Neural cell (in vitro differentiated cells): ENCODE measurements at regions not wholly inside any gene's neighbourhood (a gene's known extent, or its start where the extent isn't known, plus 50 kb on each side); places are given as distances from the start of the nearest gene placed in this dataset.

ENCODE experiments used
- H2AFZ ChIP-seq: fragments of 200-600, 300-800 bp; sonication (generic), shearing (Covaris generic); 2 replicates; pipeline ENCODE4 v1.6.0; 2014; ENCODE audit warnings: low read depth, mild to moderate bottlenecking, antibody characterized with exemption, low read length, moderate library complexity
- H3F3A ChIP-seq: fragments of 200-600 bp; shearing (Covaris generic); 2 replicates; pipeline ENCODE4 v1.6.1; 2016; ENCODE audit warnings: mild to moderate bottlenecking, moderate library complexity, mixed read lengths, antibody characterized with exemption, low read length; ENCODE audit not compliant: insufficient read depth, poor library complexity, severe bottlenecking
- H3K27ac ChIP-seq: fragments of 200-600, 300-800 bp; sonication (generic), shearing (Covaris generic); 2 replicates; pipeline ENCODE4 v1.5.1; 2014; ENCODE audit warnings: mild to moderate bottlenecking, low read length, moderate library complexity
- H3K27me3 ChIP-seq: fragments of 300-800, 200-600 bp; sonication (generic), shearing (Covaris generic); 2 replicates; pipeline ENCODE4 v1.6.0; 2014; ENCODE audit warnings: mild to moderate bottlenecking, low read depth, low read length, moderate library complexity; ENCODE audit not compliant: insufficient read depth
- H3K36me3 ChIP-seq: fragments of 300-800, 200-600 bp; sonication (generic), shearing (Covaris generic); 2 replicates; pipeline ENCODE4 v1.5.1; 2014; ENCODE audit warnings: mild to moderate bottlenecking, antibody characterized with exemption, low read length, moderate library complexity; ENCODE audit not compliant: insufficient read depth
- H3K4me2 ChIP-seq: fragments of 300-800, 200-600 bp; sonication (generic), shearing (Covaris generic); 2 replicates; pipeline ENCODE4 v1.6.0; 2014; ENCODE audit warnings: mild to moderate bottlenecking, low read length
- H3K4me3 ChIP-seq: fragments of 300-800, 200-600 bp; sonication (generic), shearing (Covaris generic); 2 replicates; pipeline ENCODE4 v1.5.1; 2014; ENCODE audit warnings: mild to moderate bottlenecking, low read length, moderate library complexity
- H3K79me2 ChIP-seq: fragments of 200-600 bp; shearing (Covaris generic); replicated peaks from 2 replicates; pipeline ENCODE4 v1.6.0; 2014; ENCODE audit warnings: mild to moderate bottlenecking, low read length, moderate library complexity; ENCODE audit not compliant: insufficient read depth
- H3K9ac ChIP-seq: fragments of 300-800, 200-600 bp; sonication (generic), shearing (Covaris generic); 2 replicates; pipeline ENCODE4 v1.6.1; 2016; ENCODE audit warnings: mild to moderate bottlenecking, low read length, mixed read lengths
- H3K9me2 ChIP-seq: fragments of 200-600 bp; shearing (Covaris generic); 2 replicates; pipeline ENCODE4 v1.6.1; 2016; ENCODE audit warnings: mild to moderate bottlenecking, low read length, mixed read lengths; ENCODE audit not compliant: insufficient read depth
- H3K9me3 ChIP-seq: fragments of 200-600, 300-800 bp; sonication (generic), shearing (Covaris generic); 2 replicates; pipeline ENCODE4 v1.6.1; 2016; ENCODE audit warnings: mild to moderate bottlenecking, mixed run types, low read length, moderate library complexity, mixed read lengths
- H4K20me1 ChIP-seq: fragments of 200-600 bp; shearing (Covaris generic); 2 replicates; pipeline ENCODE4 v1.6.1; 2016; ENCODE audit warnings: mild to moderate bottlenecking, mixed run types; ENCODE audit not compliant: insufficient read depth
- EP300 ChIP-seq: fragments of 450-650 bp; conservative IDR thresholded peaks from 2 replicates; pipeline ENCODE4 v1.6.1; 2014; ENCODE audit warnings: antibody characterized with exemption, mild to moderate bottlenecking, moderate library complexity; ENCODE audit not compliant: poor library complexity, severe bottlenecking
- EZH2 ChIP-seq: fragments of 200-600, 300-800 bp; shearing (Covaris generic), sonication (generic); IDR thresholded peaks from 2 replicates; pipeline ENCODE4 v1.6.1; 2014; ENCODE audit warnings: antibody characterized with exemption, low read length, borderline replicate concordance, mild to moderate bottlenecking; ENCODE audit not compliant: insufficient read depth, poor library complexity, severe bottlenecking
- MXI1 ChIP-seq: fragments of 450-650 bp; conservative IDR thresholded peaks from 2 replicates; pipeline ENCODE4 v1.6.1; 2014; ENCODE audit warnings: antibody characterized with exemption, mild to moderate bottlenecking; ENCODE audit not compliant: poor library complexity, severe bottlenecking
- POLR2AphosphoS5 ChIP-seq: IDR thresholded peaks from 2 replicates; pipeline ENCODE4 v1.6.1; 2012
- RAD21 ChIP-seq: fragments of 450-650 bp; conservative IDR thresholded peaks from 2 replicates; pipeline ENCODE4 v1.6.1; 2014; ENCODE audit warnings: antibody characterized with exemption, mild to moderate bottlenecking, moderate library complexity
- REST ChIP-seq: IDR thresholded peaks from 2 replicates; pipeline ENCODE4 v1.6.1; 2012; ENCODE audit warnings: borderline replicate concordance
- SMC3 ChIP-seq: fragments of 450-650 bp; conservative IDR thresholded peaks from 2 replicates; pipeline ENCODE4 v1.6.1; 2014; ENCODE audit warnings: antibody characterized with exemption, mild to moderate bottlenecking, moderate library complexity; ENCODE audit not compliant: poor library complexity
- TAF1 ChIP-seq: IDR thresholded peaks from 2 replicates; pipeline ENCODE4 v1.6.1; 2012; ENCODE audit warnings: low read depth
- TF ChIP-seq, protein P1 (sequence below): fragments of 450-650 bp; IDR thresholded peaks from 2 replicates; pipeline ENCODE4 v1.5.1; 2014; ENCODE audit warnings: antibody characterized with exemption, mild to moderate bottlenecking, moderate library complexity; ENCODE audit not compliant: poor library complexity, severe bottlenecking

GRCh38 chr2:102078773-102079172 lies 63.8 kb upstream of the IL1R1 start:
- H3K27me3 ChIP-seq = no peaks in the 10 kb centered on the region
- H2AFZ ChIP-seq = no peak overlapping the region
- H3F3A ChIP-seq = no peaks in the 10 kb centered on the region
- H3K9me3 ChIP-seq = no peaks in the 10 kb centered on the region
- no peak overlapping the region for H3K9ac ChIP-seq
- no peak overlapping the region for H3K4me3 ChIP-seq
- no peaks in the 10 kb centered on the region for H3K36me3 ChIP-seq
- TF ChIP-seq RAD21 = no peak
- TF ChIP-seq POLR2AphosphoS5 = no peak
- TF ChIP-seq EZH2 = no peak
- TF ChIP-seq MXI1 = no peak
- TF ChIP-seq REST = no peak
- no peak for TF ChIP-seq EP300
- TF ChIP-seq SMC3 = no peak
- TF ChIP-seq, protein P1, sequence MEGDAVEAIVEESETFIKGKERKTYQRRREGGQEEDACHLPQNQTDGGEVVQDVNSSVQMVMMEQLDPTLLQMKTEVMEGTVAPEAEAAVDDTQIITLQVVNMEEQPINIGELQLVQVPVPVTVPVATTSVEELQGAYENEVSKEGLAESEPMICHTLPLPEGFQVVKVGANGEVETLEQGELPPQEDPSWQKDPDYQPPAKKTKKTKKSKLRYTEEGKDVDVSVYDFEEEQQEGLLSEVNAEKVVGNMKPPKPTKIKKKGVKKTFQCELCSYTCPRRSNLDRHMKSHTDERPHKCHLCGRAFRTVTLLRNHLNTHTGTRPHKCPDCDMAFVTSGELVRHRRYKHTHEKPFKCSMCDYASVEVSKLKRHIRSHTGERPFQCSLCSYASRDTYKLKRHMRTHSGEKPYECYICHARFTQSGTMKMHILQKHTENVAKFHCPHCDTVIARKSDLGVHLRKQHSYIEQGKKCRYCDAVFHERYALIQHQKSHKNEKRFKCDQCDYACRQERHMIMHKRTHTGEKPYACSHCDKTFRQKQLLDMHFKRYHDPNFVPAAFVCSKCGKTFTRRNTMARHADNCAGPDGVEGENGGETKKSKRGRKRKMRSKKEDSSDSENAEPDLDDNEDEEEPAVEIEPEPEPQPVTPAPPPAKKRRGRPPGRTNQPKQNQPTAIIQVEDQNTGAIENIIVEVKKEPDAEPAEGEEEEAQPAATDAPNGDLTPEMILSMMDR = no peak
- TF ChIP-seq TAF1 = no peak
- H3K27ac ChIP-seq = no peak overlapping the region
- no peaks in the 10 kb centered on the region for H4K20me1 ChIP-seq
- no peak overlapping the region for H3K4me2 ChIP-seq
- H3K9me2 ChIP-seq = no peaks in the 10 kb centered on the region
- no peaks in the 10 kb centered on the region for H3K79me2 ChIP-seq

GRCh38 chr2:102080451-102081242 lies 61.9 kb upstream of the IL1R1 start:
- H3F3A ChIP-seq = no peaks in the 10 kb centered on the region
- no peak overlapping the region for H2AFZ ChIP-seq
- no peaks in the 10 kb centered on the region for H3K9me3 ChIP-seq
- H3K27me3 ChIP-seq = no peaks in the 10 kb centered on the region
- no peaks in the 10 kb centered on the region for H3K79me2 ChIP-seq
- H3K9me2 ChIP-seq = no peaks in the 10 kb centered on the region
- H4K20me1 ChIP-seq = no peaks in the 10 kb centered on the region
- H3K4me3 ChIP-seq = no peak overlapping the region
- H3K27ac ChIP-seq = no peak overlapping the region
- H3K9ac ChIP-seq = no peak overlapping the region
- H3K36me3 ChIP-seq = no peaks in the 10 kb centered on the region
- H3K4me2 ChIP-seq = no peak overlapping the region
- TF ChIP-seq TAF1 = no peak
- no peak for TF ChIP-seq SMC3
